ENCODE measurements at regions not wholly inside any gene's neighbourhood (a gene's known extent, or its start where the extent isn't known, plus 50 kb on each side); places are given as distances from the start of the nearest gene placed in this dataset.

DNA sequence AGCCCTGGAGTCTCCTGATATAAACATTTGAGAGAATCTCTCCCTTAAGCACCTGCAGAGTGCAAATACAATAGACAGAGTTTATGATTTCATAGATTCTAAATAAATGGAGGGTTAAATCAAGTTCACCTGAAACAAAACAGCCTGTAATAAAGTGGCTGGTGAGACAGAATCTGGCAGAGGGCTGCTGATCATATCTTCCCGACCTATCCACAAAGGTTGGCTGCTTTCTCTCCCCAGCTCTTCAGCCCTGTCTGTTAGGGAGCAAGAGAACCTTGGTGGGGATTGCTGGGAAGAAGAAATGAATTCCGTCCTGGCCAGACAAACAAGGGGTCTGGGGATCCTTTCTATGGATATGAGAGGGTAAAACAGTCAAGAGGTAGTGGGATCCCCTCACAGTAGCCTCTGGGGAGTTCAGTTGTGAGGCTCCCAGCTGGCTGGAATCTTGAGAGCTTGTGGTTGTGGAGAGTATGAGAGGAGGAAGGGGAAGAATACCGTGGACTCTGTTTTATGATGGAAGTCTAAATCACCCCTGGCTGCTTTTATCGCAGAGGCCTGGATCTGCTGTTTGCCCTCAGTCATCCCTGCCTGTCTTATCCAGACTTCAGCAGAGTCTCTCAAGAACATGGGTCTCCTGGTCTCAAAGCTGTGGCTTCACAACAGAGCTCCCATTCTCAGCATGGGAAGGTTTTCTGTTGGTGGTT is 451.3 kb downstream of the NTRK3 start:
- H3K4me1 ChIP-seq (ENCODE audit: control insufficient read depth, insufficient read depth, low read length), result no peaks in the 10 kb centered on the region
- H3K4me3 ChIP-seq (ENCODE audit: low read length), result no peak overlapping the region
- no peak for ATAC-seq
- WGBS (ENCODE audit: insufficient coverage), result 66% methylated on average over 4 of the region's 4 CpGs
- H3K27ac Mint-ChIP-seq, result no peak overlapping the region
- no peaks in the 10 kb centered on the region for H3K27me3 ChIP-seq (ENCODE audit: control insufficient read depth, insufficient read depth, low read length)
- H3K4me3 Mint-ChIP-seq, result no peak overlapping the region
- intact Hi-C loops (cut with micrococcal nuclease), result no loop called here
- H3K27me3 Mint-ChIP-seq (ENCODE audit: low read depth in 2 of 2), result no peaks in the 10 kb centered on the region
- DNase-seq, result no peak
- TF ChIP-seq, protein P1, sequence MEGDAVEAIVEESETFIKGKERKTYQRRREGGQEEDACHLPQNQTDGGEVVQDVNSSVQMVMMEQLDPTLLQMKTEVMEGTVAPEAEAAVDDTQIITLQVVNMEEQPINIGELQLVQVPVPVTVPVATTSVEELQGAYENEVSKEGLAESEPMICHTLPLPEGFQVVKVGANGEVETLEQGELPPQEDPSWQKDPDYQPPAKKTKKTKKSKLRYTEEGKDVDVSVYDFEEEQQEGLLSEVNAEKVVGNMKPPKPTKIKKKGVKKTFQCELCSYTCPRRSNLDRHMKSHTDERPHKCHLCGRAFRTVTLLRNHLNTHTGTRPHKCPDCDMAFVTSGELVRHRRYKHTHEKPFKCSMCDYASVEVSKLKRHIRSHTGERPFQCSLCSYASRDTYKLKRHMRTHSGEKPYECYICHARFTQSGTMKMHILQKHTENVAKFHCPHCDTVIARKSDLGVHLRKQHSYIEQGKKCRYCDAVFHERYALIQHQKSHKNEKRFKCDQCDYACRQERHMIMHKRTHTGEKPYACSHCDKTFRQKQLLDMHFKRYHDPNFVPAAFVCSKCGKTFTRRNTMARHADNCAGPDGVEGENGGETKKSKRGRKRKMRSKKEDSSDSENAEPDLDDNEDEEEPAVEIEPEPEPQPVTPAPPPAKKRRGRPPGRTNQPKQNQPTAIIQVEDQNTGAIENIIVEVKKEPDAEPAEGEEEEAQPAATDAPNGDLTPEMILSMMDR (IDR thresholded peaks at IDR 0.05), result no peak
- no peaks in the 10 kb centered on the region for H3K4me1 Mint-ChIP-seq
- H3K36me3 Mint-ChIP-seq, result no peaks in the 10 kb centered on the region
- H3K27ac ChIP-seq (ENCODE audit: low read length), result no peak overlapping the region
- peaks cover 11 to 14% of the 10 kb centered on the region in 2 donors for H3K9me3 Mint-ChIP-seq
- H3K36me3 ChIP-seq (ENCODE audit: control insufficient read depth, insufficient read depth, low read length), result no peaks in the 10 kb centered on the region
- H3K9me3 ChIP-seq (ENCODE audit: control insufficient read depth, insufficient read depth, low read length), result peaks cover 3% of the 10 kb centered on the region

DNA sequence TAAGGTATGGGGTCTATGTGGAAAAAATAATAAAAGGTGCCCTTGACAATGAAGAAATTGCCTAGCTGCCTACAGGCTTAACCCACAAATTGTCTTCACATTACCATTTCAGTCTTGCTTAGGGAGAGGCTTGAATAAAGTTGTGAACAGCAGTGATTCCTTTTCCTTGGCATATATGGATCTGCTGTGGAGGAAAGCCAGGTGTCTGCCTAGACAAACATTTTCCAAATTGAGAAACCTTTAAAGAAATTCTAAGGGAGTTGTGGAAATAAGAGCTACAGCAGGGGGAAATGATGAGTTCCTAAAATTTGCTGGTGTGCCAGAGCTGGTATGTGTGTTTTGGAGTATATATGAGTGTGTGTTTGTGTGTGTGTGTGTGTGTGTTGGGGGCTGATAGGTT is 452.1 kb downstream of the NTRK3 start:
- H3K9me3 Mint-ChIP-seq, result peaks cover 11 to 14% of the 10 kb centered on the region in 2 donors
- no peaks in the 10 kb centered on the region for H3K4me1 ChIP-seq (ENCODE audit: control insufficient read depth, insufficient read depth, low read length)
- H3K36me3 ChIP-seq (ENCODE audit: control insufficient read depth, insufficient read depth, low read length), result no peaks in the 10 kb centered on the region
- H3K27me3 ChIP-seq (ENCODE audit: control insufficient read depth, insufficient read depth, low read length), result no peaks in the 10 kb centered on the region
- H3K27ac ChIP-seq (ENCODE audit: low read length), result no peak overlapping the region
- no peak for ATAC-seq
- TF ChIP-seq, protein P1 (IDR thresholded peaks at IDR 0.05), result no peak
- no peak overlapping the region for H3K27ac Mint-ChIP-seq
- intact Hi-C loops (cut with micrococcal nuclease), result no loop called here
- no peak overlapping the region for H3K4me3 Mint-ChIP-seq
- H3K4me3 ChIP-seq (ENCODE audit: low read length), result no peak overlapping the region
- no peak for DNase-seq
- H3K4me1 Mint-ChIP-seq, result no peaks in the 10 kb centered on the region
- H3K27me3 Mint-ChIP-seq (ENCODE audit: low read depth in 2 of 2), result no peaks in the 10 kb centered on the region
- H3K9me3 ChIP-seq (ENCODE audit: control insufficient read depth, insufficient read depth, low read length), result peaks cover 3% of the 10 kb centered on the region
- H3K36me3 Mint-ChIP-seq, result no peaks in the 10 kb centered on the region

DNA sequence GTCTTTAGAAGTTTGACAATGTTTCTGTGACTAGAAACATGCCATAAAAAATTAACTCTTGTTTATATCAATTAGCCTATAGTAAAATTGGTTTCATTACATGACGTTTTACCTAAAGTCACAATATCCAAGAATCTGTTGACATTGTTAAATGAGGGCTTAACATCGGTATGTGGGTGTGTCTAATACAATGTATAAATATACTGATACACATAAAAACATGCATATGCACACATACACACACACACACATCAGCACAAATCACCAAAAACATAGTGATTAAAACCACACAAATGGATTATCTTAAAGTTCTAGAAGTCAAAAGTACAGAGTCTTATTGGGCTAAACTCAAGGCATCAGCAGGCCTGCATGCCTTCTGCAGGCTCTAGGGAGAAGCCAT is 456.7 kb downstream of the NTRK3 start:
- H3K9me3 ChIP-seq (ENCODE audit: control insufficient read depth, insufficient read depth, low read length), result peaks cover 3% of the 10 kb centered on the region
- DNase-seq (no peak), ATAC-seq (no peak)
- no CpG with 5 or more reads among the region's 2 CpGs for WGBS (ENCODE audit: insufficient coverage)
- no peaks in the 10 kb centered on the region for H3K4me1 Mint-ChIP-seq
- no peak overlapping the region for H3K4me3 ChIP-seq (ENCODE audit: low read length)
- H3K27me3 Mint-ChIP-seq (ENCODE audit: low read depth in 2 of 2), result no peaks in the 10 kb centered on the region
- H3K4me1 ChIP-seq (ENCODE audit: control insufficient read depth, insufficient read depth, low read length), result no peaks in the 10 kb centered on the region
- H3K27me3 ChIP-seq (ENCODE audit: control insufficient read depth, insufficient read depth, low read length), result no peaks in the 10 kb centered on the region
- peaks cover 10 to 17% of the 10 kb centered on the region in 2 donors for H3K9me3 Mint-ChIP-seq
- H3K36me3 ChIP-seq (ENCODE audit: control insufficient read depth, insufficient read depth, low read length), result no peaks in the 10 kb centered on the region
- no peak overlapping the region for H3K27ac Mint-ChIP-seq
- no peak overlapping the region for H3K4me3 Mint-ChIP-seq
- intact Hi-C loops (cut with micrococcal nuclease), result no loop called here
- no peaks in the 10 kb centered on the region for H3K36me3 Mint-ChIP-seq
- TF ChIP-seq, protein P1 (IDR thresholded peaks at IDR 0.05), result no peak
- H3K27ac ChIP-seq (ENCODE audit: low read length), result no peak overlapping the region

DNA sequence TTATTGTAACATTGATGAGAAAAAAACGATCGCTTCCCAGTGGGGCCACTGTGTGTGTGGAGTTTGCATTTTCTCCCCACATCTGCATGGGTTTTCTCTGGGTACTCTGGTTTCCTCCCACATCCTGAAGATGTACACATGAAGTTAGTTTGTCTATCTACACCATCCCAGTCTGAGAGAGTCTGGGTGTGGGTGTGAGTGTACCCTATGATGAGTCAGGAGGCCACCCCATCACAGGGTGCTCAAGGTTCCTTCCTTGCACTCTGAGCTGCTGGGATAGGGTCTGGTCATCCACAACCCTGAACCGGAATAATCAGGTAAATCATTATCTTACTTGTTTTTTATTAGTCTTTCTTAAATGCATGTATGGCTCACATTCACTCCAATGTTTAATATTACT is 457.1 kb downstream of the NTRK3 start:
- Mint-ChIP-seq H3K4me3 (no peak overlapping the region), H3K27ac (no peak overlapping the region), H3K9me3 (peaks cover 6 to 13% of the 10 kb centered on the region in 2 donors), H3K27me3 (ENCODE audit: low read depth in 2 of 2) (no peaks in the 10 kb centered on the region), H3K36me3 (no peaks in the 10 kb centered on the region), H3K4me1 (no peaks in the 10 kb centered on the region)
- ATAC-seq, result no peak
- DNase-seq, result no peak
- Histone ChIP-seq H3K27me3 (ENCODE audit: control insufficient read depth, insufficient read depth, low read length) (no peaks in the 10 kb centered on the region), H3K4me3 (ENCODE audit: low read length) (no peak overlapping the region), H3K36me3 (ENCODE audit: control insufficient read depth, insufficient read depth, low read length) (no peaks in the 10 kb centered on the region), H3K4me1 (ENCODE audit: control insufficient read depth, insufficient read depth, low read length) (no peaks in the 10 kb centered on the region), H3K27ac (ENCODE audit: low read length) (no peak overlapping the region), H3K9me3 (ENCODE audit: control insufficient read depth, insufficient read depth, low read length) (peaks cover 3% of the 10 kb centered on the region)
- TF ChIP-seq, protein P1 (IDR thresholded peaks at IDR 0.05), result no peak
- WGBS (ENCODE audit: insufficient coverage), result 59% methylated on average over 2 of the region's 3 CpGs
- intact Hi-C loops (cut with micrococcal nuclease), result no loop called here

Data from natural killer cell (primary cell).